Endothelial cell (in vitro differentiated cells): ENCODE measurements at regions not wholly inside any gene's neighbourhood (a gene's known extent, or its start where the extent isn't known, plus 50 kb on each side); places are given as distances from the start of the nearest gene placed in this dataset.
"Not testable (repeated sequence)": the region's sequence is repeated elsewhere in the genome, so short reads cannot be mapped to it uniquely, and the experiment has no call there.

Source experiments
- DNase-seq: peaks from one replicate; pipeline ENCODE4 v3.0.0; 2021; ENCODE audit warnings: low spot score
- H3K27ac Mint-ChIP-seq: one replicate; pipeline ENCODE4 v1.8.0; 2021; ENCODE audit warnings: mixed read lengths, inconsistent platforms; ENCODE audit not compliant: unreplicated experiment
- H3K27me3 Mint-ChIP-seq: one replicate; pipeline ENCODE4 v1.8.0; 2021; ENCODE audit warnings: mild to moderate bottlenecking, moderate library complexity, mixed read lengths, inconsistent platforms; ENCODE audit not compliant: unreplicated experiment
- H3K36me3 Mint-ChIP-seq: one replicate; pipeline ENCODE4 v1.8.0; 2021; ENCODE audit warnings: mild to moderate bottlenecking, low read depth, mixed read lengths, inconsistent platforms; ENCODE audit not compliant: unreplicated experiment
- H3K4me1 Mint-ChIP-seq: one replicate; pipeline ENCODE4 v1.8.0; 2021; ENCODE audit warnings: mild to moderate bottlenecking, mixed read lengths, inconsistent platforms; ENCODE audit not compliant: unreplicated experiment
- H3K4me3 Mint-ChIP-seq: one replicate; pipeline ENCODE4 v1.8.0; 2021; ENCODE audit warnings: mild to moderate bottlenecking, mixed read lengths, inconsistent platforms; ENCODE audit not compliant: unreplicated experiment
- H3K9me3 Mint-ChIP-seq: one replicate; pipeline ENCODE4 v1.8.0; 2021; ENCODE audit warnings: mixed read lengths, inconsistent platforms; ENCODE audit not compliant: unreplicated experiment
- CTCF ChIP-seq: fragments of 200-600 bp; sonication (generic); IDR thresholded peaks from one replicate; pipeline ENCODE4 v1.5.0; 2021; ENCODE audit warnings: antibody characterized with exemption; ENCODE audit not compliant: unreplicated experiment

GRCh38 chr1:118555638-118556037 is 370.6 kb upstream of the SPAG17 start:
- no peak for DNase-seq
- Mint-ChIP-seq H3K4me3 (no peak overlapping the region), H3K9me3 (no peaks in the 10 kb centered on the region), H3K27ac (no peak overlapping the region), H3K4me1 (peaks cover 3% of the 10 kb centered on the region), H3K27me3 (no peaks in the 10 kb centered on the region), H3K36me3 (peaks cover 4% of the 10 kb centered on the region)
- TF ChIP-seq CTCF: no peak

GRCh38 chr1:118535901-118536300 is 350.9 kb upstream of the SPAG17 start:
- Mint-ChIP-seq H3K36me3 (no peaks in the 10 kb centered on the region), H3K4me3 (no peak overlapping the region), H3K27me3 (no peaks in the 10 kb centered on the region), H3K9me3 (no peaks in the 10 kb centered on the region), H3K27ac (no peak overlapping the region), H3K4me1 (peaks cover 9% of the 10 kb centered on the region)
- TF ChIP-seq CTCF: no peak
- no peak for DNase-seq

GRCh38 chr1:118511922-118512321 is 326.9 kb upstream of the SPAG17 start:
- not testable (repeated sequence) for H3K4me3 Mint-ChIP-seq, H3K36me3 Mint-ChIP-seq, H3K9me3 Mint-ChIP-seq, H3K27me3 Mint-ChIP-seq, H3K4me1 Mint-ChIP-seq, DNase-seq, H3K27ac Mint-ChIP-seq

GRCh38 chr1:118504867-118505266 is 319.8 kb upstream of the SPAG17 start:
- Mint-ChIP-seq H3K4me1 (peaks cover 38% of the 10 kb centered on the region), H3K27ac (peak overlapping the region; percentile 88), H3K9me3 (no peaks in the 10 kb centered on the region), H3K27me3 (no peaks in the 10 kb centered on the region), H3K4me3 (no peak overlapping the region), H3K36me3 (no peaks in the 10 kb centered on the region)
- TF ChIP-seq CTCF: no peak
- DNase-seq: no peak

GRCh38 chr1:118504221-118504644 is 319.2 kb upstream of the SPAG17 start:
- H3K27ac Mint-ChIP-seq: peak overlapping the region; percentile 97

More at GRCh38 chr1:118504221-118504644, 319.2 kb upstream of the SPAG17 start:
- TF ChIP-seq CTCF: no peak
- peak; percentile 47 for DNase-seq
- Mint-ChIP-seq H3K4me1 (peaks cover 38% of the 10 kb centered on the region), H3K36me3 (no peaks in the 10 kb centered on the region), H3K4me3 (no peak overlapping the region), H3K27me3 (no peaks in the 10 kb centered on the region), H3K9me3 (no peaks in the 10 kb centered on the region)
